ENCODE measurements at regions not wholly inside any gene's neighbourhood (a gene's known extent, or its start where the extent isn't known, plus 50 kb on each side); places are given as distances from the start of the nearest gene placed in this dataset.

GRCh38 chr7:131032786-131033185, 294.9 kb upstream of the MKLN1 start:
- no peak for DNase-seq (ENCODE audit: low read depth)
- no peak for TF ChIP-seq CTCF (conservative IDR thresholded peaks at IDR 0.05; ENCODE audit: low read depth, low read length)
- H3K4me3 ChIP-seq (ENCODE audit: low read depth, low read length): no peak overlapping the region

GRCh38 chr7:131034166-131034881, 293.4 kb upstream of the MKLN1 start:
- DNase-seq (ENCODE audit: low read depth): no peak
- no peak overlapping the region for H3K4me3 ChIP-seq (ENCODE audit: low read depth, low read length)
- no peak for TF ChIP-seq CTCF (conservative IDR thresholded peaks at IDR 0.05; ENCODE audit: low read depth, low read length)

GRCh38 chr7:131035088-131035770, 292.4 kb upstream of the MKLN1 start:
- DNase-seq (ENCODE audit: low read depth): no peak
- H3K4me3 ChIP-seq (ENCODE audit: low read depth, low read length): no peak overlapping the region
- TF ChIP-seq CTCF (conservative IDR thresholded peaks at IDR 0.05; ENCODE audit: low read depth, low read length): no peak

- DNase-seq (ENCODE audit: low read depth): no peak
- H3K4me3 ChIP-seq (ENCODE audit: low read depth, low read length): no peak overlapping the region
- no peak for TF ChIP-seq CTCF (conservative IDR thresholded peaks at IDR 0.05; ENCODE audit: low read depth, low read length)
Observed at GRCh38 chr7:131038153-131038552, 289.5 kb upstream of the MKLN1 start.

- DNase-seq (ENCODE audit: low read depth): no peak
- TF ChIP-seq CTCF (conservative IDR thresholded peaks at IDR 0.05; ENCODE audit: low read depth, low read length): no peak
- H3K4me3 ChIP-seq (ENCODE audit: low read depth, low read length): no peak overlapping the region
Observed at GRCh38 chr7:131039355-131039762, 288.3 kb upstream of the MKLN1 start.

GRCh38 chr7:131039836-131040235, 287.8 kb upstream of the MKLN1 start:
- TF ChIP-seq CTCF (conservative IDR thresholded peaks at IDR 0.05; ENCODE audit: low read depth, low read length): no peak
- no peak for DNase-seq (ENCODE audit: low read depth)
- no peak overlapping the region for H3K4me3 ChIP-seq (ENCODE audit: low read depth, low read length)

Data from epithelial cell of proximal tubule (primary cell).